Uterus (tissue), 2 donors: ENCODE measurements at regions not wholly inside any gene's neighbourhood (a gene's known extent, or its start where the extent isn't known, plus 50 kb on each side); places are given as distances from the start of the nearest gene placed in this dataset.

Source experiments
- CTCF ChIP-seq, 4 experiments: fragments of 200-600 bp in 2 of 4; fragments of 450-650 bp in 2 of 4; sonication (generic) in 2 of 4; IDR thresholded peaks; one replicate each; pipeline ENCODE4 v1.5.1; 2016 to 2019; ENCODE audit warnings: antibody characterized with exemption in 4 of 4, mild to moderate bottlenecking in 2 of 4, moderate library complexity in 1 of 4
- POLR2A ChIP-seq, 2 donors: fragments of 450-650 bp; IDR thresholded peaks; one replicate each; pipeline ENCODE4 v1.6.1; 2016; ENCODE audit warnings: antibody characterized with exemption in 2 of 2, mild to moderate bottlenecking in 1 of 2, moderate library complexity in 1 of 2

- TF ChIP-seq CTCF (IDR thresholded peaks at IDR 0.05) (no peak), POLR2A (IDR thresholded peaks at IDR 0.05) (no peak)
Measured at GRCh38 chr2:129334696-129335410, 644.6 kb upstream of the RAB6C start.
